ENCODE measurements at regions not wholly inside any gene's neighbourhood (a gene's known extent, or its start where the extent isn't known, plus 50 kb on each side); places are given as distances from the start of the nearest gene placed in this dataset.

- no peak for TF ChIP-seq PPARA (CRISPR knock-in tag; IDR thresholded peaks at IDR 0.05; ENCODE audit: borderline replicate concordance)
- TF ChIP-seq ZNF8 (CRISPR knock-in tag; IDR thresholded peaks at IDR 0.05) = no peak
- ATAC-seq = no peak
These were observed 351.6 kb downstream of the MYCN start for GRCh38 chr2:16291731-16292550.

DNA sequence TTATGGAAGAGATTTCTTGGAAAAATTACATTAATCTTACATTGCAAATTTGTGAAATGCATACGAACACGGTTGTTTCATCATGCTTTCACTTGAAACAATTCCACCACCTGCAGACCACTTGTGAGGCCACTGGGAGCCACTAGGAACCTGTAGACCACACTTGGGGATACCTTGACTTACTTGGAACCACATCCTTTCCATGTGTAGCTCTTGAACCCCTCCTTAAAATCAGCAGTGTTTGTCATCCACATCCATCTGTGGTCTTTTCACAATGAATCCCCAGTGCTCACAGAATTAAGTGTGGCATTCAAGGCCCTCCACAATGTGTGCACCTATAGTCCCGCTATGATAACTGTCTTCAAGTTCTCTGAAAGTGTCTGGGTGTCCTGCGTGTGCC, 350.9 kb downstream of the MYCN start:
- TF ChIP-seq, protein P1, sequence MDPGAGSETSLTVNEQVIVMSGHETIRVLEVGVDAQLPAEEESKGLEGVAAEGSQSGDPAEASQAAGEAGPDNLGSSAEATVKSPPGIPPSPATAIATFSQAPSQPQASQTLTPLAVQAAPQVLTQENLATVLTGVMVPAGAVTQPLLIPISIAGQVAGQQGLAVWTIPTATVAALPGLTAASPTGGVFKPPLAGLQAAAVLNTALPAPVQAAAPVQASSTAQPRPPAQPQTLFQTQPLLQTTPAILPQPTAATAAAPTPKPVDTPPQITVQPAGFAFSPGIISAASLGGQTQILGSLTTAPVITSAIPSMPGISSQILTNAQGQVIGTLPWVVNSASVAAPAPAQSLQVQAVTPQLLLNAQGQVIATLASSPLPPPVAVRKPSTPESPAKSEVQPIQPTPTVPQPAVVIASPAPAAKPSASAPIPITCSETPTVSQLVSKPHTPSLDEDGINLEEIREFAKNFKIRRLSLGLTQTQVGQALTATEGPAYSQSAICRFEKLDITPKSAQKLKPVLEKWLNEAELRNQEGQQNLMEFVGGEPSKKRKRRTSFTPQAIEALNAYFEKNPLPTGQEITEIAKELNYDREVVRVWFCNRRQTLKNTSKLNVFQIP (CRISPR knock-in tag; IDR thresholded peaks at IDR 0.05; ENCODE audit: borderline replicate concordance, low read depth) = no peak
- TF ChIP-seq, protein P2, sequence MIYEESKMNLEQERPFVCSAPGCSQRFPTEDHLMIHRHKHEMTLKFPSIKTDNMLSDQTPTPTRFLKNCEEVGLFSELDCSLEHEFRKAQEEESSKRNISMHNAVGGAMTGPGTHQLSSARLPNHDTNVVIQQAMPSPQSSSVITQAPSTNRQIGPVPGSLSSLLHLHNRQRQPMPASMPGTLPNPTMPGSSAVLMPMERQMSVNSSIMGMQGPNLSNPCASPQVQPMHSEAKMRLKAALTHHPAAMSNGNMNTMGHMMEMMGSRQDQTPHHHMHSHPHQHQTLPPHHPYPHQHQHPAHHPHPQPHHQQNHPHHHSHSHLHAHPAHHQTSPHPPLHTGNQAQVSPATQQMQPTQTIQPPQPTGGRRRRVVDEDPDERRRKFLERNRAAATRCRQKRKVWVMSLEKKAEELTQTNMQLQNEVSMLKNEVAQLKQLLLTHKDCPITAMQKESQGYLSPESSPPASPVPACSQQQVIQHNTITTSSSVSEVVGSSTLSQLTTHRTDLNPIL (CRISPR knock-in tag; IDR thresholded peaks at IDR 0.05; ENCODE audit: low read depth) = no peak
- TF ChIP-seq GLIS3 (CRISPR knock-in tag; IDR thresholded peaks at IDR 0.05) (no peak), PPARA (CRISPR knock-in tag; IDR thresholded peaks at IDR 0.05; ENCODE audit: borderline replicate concordance) (no peak), SNAI2 (CRISPR knock-in tag; IDR thresholded peaks at IDR 0.05) (no peak), PATZ1 (CRISPR knock-in tag; IDR thresholded peaks at IDR 0.05; ENCODE audit: borderline replicate concordance) (no peak), CSDC2 (CRISPR knock-in tag; IDR thresholded peaks at IDR 0.05) (no peak), ZFP3 (CRISPR knock-in tag; IDR thresholded peaks at IDR 0.05) (no peak), OSR1 (CRISPR knock-in tag; IDR thresholded peaks at IDR 0.05) (no peak), ESRRG (CRISPR knock-in tag; IDR thresholded peaks at IDR 0.05) (no peak), ZNF70 (CRISPR knock-in tag; IDR thresholded peaks at IDR 0.05) (no peak), ISL1 (CRISPR knock-in tag; IDR thresholded peaks at IDR 0.05) (no peak), RARB (CRISPR knock-in tag; IDR thresholded peaks at IDR 0.05) (no peak)
- TF ChIP-seq, protein P3, sequence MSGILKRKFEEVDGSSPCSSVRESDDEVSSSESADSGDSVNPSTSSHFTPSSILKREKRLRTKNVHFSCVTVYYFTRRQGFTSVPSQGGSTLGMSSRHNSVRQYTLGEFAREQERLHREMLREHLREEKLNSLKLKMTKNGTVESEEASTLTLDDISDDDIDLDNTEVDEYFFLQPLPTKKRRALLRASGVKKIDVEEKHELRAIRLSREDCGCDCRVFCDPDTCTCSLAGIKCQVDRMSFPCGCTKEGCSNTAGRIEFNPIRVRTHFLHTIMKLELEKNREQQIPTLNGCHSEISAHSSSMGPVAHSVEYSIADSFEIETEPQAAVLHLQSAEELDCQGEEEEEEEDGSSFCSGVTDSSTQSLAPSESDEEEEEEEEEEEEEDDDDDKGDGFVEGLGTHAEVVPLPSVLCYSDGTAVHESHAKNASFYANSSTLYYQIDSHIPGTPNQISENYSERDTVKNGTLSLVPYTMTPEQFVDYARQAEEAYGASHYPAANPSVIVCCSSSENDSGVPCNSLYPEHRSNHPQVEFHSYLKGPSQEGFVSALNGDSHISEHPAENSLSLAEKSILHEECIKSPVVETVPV (CRISPR knock-in tag; IDR thresholded peaks at IDR 0.05) = no peak
- TF ChIP-seq, protein P4, sequence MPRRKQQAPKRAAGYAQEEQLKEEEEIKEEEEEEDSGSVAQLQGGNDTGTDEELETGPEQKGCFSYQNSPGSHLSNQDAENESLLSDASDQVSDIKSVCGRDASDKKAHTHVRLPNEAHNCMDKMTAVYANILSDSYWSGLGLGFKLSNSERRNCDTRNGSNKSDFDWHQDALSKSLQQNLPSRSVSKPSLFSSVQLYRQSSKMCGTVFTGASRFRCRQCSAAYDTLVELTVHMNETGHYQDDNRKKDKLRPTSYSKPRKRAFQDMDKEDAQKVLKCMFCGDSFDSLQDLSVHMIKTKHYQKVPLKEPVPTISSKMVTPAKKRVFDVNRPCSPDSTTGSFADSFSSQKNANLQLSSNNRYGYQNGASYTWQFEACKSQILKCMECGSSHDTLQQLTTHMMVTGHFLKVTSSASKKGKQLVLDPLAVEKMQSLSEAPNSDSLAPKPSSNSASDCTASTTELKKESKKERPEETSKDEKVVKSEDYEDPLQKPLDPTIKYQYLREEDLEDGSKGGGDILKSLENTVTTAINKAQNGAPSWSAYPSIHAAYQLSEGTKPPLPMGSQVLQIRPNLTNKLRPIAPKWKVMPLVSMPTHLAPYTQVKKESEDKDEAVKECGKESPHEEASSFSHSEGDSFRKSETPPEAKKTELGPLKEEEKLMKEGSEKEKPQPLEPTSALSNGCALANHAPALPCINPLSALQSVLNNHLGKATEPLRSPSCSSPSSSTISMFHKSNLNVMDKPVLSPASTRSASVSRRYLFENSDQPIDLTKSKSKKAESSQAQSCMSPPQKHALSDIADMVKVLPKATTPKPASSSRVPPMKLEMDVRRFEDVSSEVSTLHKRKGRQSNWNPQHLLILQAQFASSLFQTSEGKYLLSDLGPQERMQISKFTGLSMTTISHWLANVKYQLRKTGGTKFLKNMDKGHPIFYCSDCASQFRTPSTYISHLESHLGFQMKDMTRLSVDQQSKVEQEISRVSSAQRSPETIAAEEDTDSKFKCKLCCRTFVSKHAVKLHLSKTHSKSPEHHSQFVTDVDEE (CRISPR knock-in tag; IDR thresholded peaks at IDR 0.05) = no peak
- no peak for ATAC-seq

DNA sequence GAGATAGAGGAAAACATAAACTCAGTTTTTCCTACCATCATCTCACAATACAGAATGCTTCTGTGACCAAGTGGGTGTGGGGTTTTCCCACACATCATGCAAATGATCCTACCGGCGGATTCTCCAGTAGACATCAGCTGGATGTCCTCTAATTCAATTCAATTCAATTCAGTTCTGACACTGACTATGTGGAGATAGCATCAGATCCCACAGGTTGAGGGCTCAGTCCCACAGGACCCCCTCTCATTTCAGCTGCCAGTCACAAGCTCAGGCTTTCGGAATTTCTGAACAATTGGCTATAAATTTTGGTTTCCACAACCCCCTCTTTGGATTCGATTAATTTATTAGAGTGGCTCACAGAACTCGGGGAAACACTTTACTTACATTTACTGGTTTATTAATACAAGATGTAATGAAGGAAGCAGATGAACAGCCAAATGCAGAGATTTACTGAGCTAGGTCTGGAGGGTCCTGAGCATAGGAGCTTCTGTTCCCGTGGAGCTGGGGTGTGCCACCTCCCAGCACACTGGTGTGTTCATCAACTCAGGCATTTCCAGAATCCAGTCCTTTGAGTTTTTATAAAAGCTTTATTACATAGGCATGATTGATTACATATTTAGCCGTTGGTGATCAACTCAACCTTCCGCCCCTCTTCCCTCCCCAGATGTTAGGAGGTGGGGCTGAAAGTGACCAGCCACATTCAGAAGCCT, 350.1 kb downstream of the MYCN start:
- no peak for TF ChIP-seq ZNF565 (CRISPR knock-in tag; conservative IDR thresholded peaks at IDR 0.05; ENCODE audit: low read depth)
- no peak for TF ChIP-seq PPARA (CRISPR knock-in tag; IDR thresholded peaks at IDR 0.05; ENCODE audit: borderline replicate concordance)
- TF ChIP-seq ZC3H10 (CRISPR knock-in tag; IDR thresholded peaks at IDR 0.05) = no peak
- TF ChIP-seq BACH2 (CRISPR knock-in tag; IDR thresholded peaks at IDR 0.05; ENCODE audit: borderline replicate concordance) = no peak
- no peak for TF ChIP-seq SNAI2 (CRISPR knock-in tag; IDR thresholded peaks at IDR 0.05)
- TF ChIP-seq CSDC2 (CRISPR knock-in tag; IDR thresholded peaks at IDR 0.05) = no peak
- no peak for TF ChIP-seq OSR1 (CRISPR knock-in tag; IDR thresholded peaks at IDR 0.05)
- no peak for TF ChIP-seq ZFP3 (CRISPR knock-in tag; IDR thresholded peaks at IDR 0.05)
- TF ChIP-seq RARB (CRISPR knock-in tag; IDR thresholded peaks at IDR 0.05) = no peak
- TF ChIP-seq TCF4 (CRISPR knock-in tag; IDR thresholded peaks at IDR 0.05; ENCODE audit: borderline replicate concordance) = no peak
- TF ChIP-seq ZFP30 (CRISPR knock-in tag; IDR thresholded peaks at IDR 0.05) = no peak
- no peak for TF ChIP-seq ISL1 (CRISPR knock-in tag; IDR thresholded peaks at IDR 0.05)
- no peak for TF ChIP-seq TOX (CRISPR knock-in tag; IDR thresholded peaks at IDR 0.05; ENCODE audit: borderline replicate concordance)
- TF ChIP-seq ZNF70 (CRISPR knock-in tag; IDR thresholded peaks at IDR 0.05) = no peak
- no peak for TF ChIP-seq ESRRG (CRISPR knock-in tag; IDR thresholded peaks at IDR 0.05)
- no peak for ATAC-seq
